ENCODE measurements at regions not wholly inside any gene's neighbourhood (a gene's known extent, or its start where the extent isn't known, plus 50 kb on each side); places are given as distances from the start of the nearest gene placed in this dataset.
A peak's percentile ranks its signal among the peaks of the same experiment; 100 is the strongest.
"Not testable (repeated sequence)": the region's sequence is repeated elsewhere in the genome, so short reads cannot be mapped to it uniquely, and the experiment has no call there.

DNA sequence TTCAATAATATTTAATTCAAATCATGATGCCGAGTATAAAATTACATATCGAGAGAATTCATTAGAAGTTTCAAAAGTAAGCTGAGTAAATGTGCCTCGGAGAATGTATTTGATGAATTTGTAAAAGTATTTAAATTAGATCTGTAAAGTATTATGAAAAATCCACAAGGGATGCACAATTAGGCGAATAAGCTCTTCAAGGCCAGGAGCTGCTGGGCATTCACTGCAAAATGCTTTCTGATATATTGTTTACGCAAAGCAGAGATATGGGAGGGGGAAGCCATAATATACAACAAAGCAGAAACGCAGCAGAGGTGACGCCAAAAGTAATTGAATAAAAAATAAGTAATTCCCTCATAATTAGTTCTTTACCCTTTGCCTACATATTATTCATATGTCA is 1121.5 kb upstream of the TENM3 start:
- DNase-seq, result no peak

DNA sequence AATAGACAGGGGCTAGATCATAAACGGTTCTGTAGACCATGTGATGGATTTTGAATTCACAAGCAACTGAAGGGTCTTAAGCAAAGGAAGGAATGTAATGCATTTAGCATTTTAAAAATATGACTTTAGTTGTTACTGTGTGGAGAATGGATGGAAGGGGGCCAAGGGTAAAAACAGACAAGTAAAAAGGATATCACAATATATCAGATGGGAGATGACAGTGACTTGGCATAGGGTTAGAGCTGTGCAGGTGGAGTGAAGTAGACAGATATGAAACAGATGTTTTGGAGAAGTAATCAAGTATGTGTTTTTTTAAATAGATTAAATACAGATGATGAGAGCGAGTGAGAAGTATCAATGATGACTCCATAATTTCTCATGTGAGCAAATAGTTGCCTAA is 1116.0 kb upstream of the TENM3 start:
- no peak for DNase-seq

DNA sequence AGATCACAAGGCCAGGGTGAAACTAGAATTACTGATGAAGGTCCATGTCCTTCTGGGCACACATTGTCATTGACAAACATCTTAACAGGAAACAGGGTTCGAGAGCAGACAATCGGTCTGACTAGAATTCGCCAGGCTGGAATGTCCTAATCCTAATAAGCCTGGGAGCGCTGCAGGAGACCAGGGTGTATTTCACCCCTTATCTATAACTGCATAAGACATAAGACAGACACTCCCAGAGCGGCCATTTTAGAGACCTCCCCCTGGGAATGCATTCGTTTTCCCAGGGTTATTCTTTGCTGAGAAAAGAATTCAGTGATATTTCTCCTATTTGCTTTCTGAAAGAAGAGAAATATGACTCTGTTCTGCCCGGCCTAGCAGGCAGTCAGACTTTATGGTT is 1112.9 kb upstream of the TENM3 start:
- DNase-seq, result not testable (repeated sequence)

DNA sequence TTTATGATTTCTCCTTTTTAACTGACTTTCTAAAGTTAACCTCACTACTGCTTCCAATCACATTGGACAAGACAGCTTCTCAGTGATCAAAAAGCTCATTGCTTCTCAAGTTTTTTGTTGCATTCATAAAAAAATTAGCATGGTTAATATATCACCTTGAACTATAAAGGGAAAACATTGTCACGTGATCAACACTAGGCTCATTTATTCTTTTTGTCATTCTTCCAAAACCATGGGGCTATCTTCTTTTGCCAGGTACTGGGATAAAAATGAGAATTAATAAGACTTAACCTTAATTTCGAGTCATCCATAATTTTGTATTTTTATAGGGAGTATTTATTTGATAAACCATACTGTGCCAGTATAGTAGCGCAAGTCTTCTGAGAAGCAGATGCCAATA is 1105.9 kb upstream of the TENM3 start:
- no peak for DNase-seq

DNA sequence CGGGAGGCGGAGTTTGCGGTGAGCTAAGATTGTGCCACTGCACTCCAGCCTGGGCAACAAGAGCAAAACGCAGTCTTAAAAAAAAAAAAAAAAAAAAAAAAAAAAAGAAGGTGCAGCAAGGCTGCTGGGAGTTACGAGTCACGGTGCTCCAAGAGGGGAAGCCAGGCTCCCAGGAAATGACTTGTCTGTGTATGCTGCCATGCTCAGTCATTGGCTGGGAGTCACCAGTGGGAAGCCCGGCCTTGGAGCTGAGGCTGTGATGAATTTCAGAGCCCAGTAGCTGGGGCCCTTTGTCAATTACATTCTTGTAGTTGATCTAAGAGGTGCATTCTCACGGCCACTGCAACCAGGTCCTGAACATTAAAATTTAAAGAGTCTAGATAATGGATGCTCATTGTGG is 1105.1 kb upstream of the TENM3 start:
- no peak for DNase-seq

DNA sequence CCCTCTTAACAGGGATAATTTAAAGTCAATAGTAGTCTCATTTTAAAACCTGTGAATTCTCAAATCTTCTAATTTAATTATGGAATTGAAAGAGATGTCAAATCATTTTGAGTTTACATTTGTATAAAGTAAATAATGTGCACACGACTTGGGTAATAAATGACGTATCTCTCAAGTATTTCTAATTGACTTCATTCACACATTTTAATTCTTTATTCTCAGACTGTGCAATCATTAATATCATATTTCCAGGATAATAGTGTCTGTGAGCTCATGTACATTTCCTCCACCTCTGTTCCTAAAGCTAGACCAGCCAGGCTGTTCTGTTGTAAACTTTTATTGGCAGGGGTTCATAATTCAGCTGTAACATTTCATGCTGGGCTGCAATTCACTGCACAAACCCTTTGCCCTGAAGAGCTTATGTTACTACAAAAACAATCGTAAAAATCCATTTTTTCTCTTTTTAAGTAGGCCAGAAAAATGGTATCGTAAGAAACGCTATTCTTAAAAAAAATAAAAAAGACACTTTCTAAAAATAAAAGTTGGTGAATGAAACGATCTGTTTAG is 1103.1 kb upstream of the TENM3 start:
- no peak for DNase-seq

DNA sequence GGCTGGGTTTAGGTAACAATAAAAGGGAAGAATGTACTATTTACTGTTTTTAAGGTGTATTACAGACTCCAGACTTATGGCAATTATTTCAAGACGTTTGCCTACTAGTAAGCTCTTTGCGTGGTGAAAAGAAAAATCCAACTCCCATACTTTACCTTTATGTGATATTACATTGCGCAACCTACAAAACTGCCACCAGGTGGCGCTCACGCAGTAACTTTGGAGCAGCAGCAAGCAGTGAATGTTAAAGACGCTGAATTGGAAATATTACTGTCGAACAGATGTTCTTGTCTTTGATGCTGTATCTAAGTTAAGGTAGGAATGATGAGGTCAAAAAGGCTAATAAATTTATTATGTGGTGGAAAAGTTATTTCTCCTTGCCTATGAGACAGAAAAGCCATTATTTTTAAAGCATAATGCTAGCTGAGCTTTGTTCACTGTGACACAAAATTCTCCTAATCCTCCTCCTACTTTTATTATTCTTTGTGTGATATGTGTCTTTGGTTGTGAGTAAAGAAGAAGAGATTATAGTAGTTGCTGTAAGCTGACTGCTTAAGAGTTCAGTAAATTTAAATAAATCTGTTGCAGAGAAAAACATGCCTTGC is 1099.8 kb upstream of the TENM3 start:
- DNase-seq, result peak; percentile 94

DNA sequence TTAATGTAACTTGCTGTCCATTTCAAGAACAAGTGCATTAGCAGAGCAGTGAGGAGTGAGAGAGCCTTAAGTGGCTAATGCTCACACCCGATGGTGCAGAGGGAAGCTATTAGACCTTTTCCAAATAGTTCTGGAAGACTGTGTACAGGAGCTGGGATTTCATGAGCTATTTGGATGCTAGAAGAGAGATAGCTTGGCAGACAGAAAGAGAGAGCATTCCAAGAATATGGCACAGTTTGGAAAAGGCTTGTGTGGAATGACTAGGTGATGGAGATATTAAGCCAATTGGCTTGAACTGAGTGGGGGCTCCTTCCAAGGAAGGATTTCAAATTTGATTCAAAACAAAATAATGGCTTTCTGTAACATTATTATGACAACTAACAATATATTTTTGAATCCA is 1097.2 kb upstream of the TENM3 start:
- no peak for DNase-seq

DNA sequence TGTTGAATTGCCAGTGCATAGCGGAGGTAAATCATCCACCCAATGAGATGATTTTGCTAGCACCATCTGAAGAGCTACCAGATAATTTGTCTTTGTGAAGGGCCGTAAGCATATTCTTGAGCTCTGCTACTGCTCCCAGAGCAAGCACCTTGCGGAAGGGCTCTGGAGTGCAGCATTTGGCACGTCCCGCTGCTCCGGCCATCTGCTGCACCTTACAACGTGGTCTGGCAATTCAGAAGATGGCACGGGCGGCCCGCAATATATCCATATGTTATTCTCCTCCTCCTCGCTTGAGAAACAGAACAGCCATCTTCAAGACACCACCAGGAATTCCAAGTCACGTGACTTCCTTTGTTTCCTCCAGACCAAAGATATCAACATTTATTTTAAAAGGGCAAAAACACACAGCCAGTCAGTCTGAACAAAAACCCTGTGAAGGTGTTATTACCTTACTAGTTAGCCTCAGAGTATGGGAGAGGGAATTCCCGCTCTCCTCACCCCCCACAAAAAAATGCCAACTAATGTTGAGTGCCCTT is 1095.7 kb upstream of the TENM3 start:
- DNase-seq, result no peak

DNA sequence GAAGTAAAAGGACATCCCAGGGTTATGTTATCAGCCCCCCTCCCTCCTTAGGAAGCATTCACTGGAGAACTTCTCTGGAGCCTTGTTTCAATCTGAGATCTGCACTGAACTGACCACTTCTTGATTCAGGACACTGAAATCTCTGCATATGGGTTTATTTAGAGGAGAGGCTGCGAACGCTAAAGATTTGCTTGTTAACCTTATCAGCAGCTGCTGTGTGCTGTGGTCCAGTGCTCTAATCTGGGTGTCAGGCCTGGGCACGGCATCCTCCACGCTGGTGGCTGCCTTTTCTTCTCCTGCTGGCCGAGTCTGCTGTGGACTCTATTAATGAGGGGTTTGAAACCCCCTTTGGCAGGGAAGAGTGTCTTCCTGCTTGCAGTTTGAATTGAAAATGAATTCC is 1094.7 kb upstream of the TENM3 start:
- DNase-seq, result peak; percentile 39

DNA sequence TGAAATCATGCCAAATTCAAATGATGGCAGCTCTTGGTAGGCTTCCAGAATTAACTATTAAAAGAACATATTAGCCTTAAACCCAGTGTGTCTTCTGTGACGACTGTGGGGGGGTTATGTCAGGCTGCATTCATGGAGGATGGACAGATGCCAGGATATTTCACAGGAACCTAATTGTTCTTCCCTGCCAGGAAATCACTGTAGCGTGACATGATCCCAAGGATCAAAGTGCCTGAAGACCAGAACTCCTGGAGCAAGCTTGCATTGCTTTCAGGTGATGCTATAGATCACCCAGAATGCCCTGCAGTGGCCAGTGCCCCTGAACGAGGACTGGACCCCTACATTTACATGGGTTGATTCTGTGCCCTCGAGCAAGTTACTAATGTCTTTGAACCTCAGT is 1093.0 kb upstream of the TENM3 start:
- DNase-seq, result no peak

DNA sequence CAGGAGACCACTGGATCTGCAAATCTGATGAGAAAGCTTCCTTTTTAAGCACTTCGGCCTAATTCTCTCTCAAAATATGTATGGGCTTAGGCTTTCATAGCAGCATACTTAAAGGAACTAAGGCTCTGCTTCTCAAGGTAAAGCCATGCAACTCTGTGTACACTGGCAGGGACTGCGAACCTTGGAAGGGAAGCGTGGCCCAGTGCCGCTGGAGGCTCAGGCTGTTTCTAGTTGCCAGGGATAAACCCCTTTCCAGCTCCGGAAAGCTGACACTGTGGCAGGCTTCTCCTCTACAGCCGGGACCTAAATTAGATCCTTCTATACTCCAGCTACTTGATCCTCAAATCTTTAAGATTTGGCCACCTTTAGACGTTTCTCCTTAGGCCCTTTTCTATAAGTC is 1091.3 kb upstream of the TENM3 start:
- no peak for DNase-seq

DNA sequence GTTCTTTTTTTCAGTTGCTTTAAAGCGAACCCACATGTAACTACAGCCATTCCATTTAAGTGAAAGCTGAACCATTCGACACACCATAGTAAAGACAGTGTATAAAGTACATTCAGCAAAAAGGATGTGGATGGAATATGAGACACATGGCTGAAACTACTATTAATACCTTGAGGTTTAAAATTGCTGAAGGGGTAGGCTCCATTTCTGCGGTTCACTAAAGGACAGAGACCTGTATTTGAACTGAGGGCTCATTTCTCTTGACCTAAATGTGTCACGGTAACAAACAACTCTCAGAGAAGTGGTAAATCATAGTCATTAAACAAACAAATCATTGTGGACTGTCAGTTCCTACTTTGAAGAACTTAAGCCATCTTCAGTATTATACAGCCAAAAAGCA is 1085.6 kb upstream of the TENM3 start:
- no peak for DNase-seq

DNA sequence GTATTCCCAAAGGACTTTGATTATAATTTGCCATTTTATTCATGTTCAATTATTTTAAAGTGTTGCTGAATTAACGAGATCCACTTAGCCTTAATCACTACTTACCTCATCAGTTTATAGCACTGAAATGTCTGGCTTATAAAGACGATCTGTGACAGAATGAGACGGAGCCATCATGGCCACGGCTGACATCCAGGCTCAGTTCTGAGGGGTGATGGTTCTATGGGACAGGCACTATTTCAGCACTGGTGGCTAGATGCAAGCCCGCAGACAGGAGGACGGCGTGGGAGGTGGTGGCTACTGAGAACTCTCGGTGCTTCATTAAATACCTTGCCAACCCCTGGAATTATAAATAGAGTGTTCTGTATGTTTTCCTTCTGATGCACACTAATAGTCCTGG is 1084.2 kb upstream of the TENM3 start:
- peak; percentile 48 for DNase-seq

DNA sequence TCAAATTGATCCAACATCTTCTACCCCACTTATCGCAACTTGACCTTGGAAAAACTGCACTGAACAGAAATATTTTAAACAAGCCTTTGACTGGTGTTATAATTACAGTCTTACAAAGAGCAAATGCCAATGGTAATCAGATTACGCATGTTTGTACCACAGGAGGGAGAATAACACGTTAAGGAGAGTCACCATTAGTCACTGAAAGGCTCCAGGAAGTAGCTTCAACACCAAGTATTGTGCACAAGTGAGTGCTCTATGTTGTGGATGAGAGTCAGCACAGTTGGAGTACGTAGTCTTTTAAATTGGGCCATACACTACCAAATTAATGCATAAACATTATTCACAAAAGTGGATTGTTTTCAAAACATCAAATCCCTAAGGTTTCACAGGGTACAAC is 1081.5 kb upstream of the TENM3 start:
- DNase-seq, result no peak

DNA sequence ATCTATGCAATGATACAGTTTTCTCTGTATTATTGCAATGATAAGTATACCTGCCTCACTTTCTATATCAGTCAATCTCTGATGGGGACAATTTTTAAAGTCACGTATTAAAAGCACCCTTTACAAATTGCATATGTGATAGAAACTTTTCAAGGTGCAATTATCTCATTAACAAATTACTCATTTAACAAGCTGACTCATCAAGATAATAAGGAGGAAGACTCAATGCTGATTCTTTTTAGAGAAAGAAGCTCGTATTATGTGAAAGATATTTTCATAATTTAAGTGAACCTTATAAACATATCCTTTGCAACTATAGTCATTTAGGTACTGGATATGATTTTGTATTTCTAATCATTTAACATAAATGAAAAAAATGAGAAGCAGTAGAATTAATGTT is 1080.9 kb upstream of the TENM3 start:
- no peak for DNase-seq

DNA sequence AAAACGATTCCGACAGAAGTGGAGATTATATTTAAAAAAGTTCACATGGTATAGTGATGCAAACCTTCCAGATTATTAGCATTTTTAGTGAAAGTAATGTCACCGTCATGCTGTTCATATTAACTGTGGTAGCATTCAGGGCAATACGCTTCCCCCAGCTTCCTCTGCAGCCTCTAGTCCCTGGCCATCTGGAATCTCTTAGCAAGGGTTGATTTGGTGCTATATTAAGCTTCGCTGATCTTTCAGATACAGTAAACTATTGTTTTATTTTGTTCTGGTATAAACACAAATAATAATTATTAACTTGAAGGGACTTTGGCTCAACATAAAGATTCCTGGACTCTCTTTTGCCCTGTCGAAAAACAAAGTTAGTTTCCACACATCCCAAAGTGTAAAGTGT is 1080.5 kb upstream of the TENM3 start:
- DNase-seq, result no peak

DNA sequence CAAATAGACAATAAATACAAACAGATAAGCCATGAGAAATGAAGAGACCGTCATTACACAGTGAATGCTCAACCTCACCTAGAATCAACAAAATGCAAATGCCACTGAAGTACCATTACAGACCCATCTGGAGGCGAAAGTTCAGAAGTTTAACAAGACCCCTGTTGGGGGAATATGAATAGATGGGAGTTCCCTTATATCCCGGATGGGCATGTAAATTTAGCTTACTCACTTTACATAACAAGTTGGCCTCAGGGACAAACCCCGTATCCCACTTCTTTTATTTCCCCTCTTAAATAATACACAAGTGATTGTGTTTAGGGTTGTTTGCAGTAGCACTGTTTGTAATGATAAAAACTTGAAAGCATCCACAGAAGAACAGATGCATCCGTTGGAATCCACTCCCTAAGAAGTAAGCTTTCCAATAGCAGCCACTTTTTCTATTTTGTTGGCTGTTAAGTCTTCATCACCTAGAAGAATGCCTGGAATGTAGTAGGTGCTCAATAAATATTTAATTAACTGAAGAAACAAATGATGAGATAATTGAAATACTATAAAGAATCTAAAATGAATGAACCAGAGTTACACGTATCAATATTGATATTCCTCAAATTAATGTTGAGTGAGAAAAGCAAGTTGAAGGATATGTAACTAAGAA is 1076.3 kb upstream of the TENM3 start:
- DNase-seq, result no peak

DNA sequence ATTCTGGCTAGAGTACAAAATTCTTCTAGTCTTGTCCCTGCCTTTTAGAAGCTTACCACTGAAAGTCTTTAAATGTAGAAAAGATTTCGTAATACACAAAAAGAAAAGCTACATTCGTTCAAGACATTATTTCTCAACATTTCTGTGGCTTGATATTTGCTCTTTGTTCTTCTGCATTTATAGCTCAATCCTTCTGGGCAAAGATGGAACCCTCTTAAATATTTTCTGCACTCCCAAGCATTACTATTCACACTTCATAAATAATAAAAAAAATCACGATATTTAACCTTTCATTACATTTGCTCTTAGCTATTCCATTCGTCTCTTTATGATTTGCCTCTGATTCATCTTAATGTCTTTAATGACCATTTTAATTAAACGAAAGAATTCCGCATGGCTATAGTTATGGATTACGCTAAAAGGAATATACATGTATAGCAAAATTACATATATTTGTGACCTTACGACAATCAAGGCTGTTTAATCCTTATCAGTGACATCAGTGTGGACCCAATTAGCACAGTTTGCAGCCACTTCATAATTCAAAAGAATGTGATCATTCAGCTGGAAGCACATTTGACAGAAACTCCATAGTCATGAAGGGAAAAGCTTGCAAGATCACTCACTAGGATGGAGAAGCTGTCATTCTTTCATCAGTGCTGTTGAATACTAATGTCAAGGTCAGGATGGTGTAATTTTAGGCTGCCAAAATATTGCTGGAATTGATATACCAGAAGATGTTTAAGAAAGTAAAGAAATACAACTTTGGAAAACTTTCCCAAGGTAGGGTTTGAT is 1075.0 kb upstream of the TENM3 start:
- peak; percentile 97 for DNase-seq

DNA sequence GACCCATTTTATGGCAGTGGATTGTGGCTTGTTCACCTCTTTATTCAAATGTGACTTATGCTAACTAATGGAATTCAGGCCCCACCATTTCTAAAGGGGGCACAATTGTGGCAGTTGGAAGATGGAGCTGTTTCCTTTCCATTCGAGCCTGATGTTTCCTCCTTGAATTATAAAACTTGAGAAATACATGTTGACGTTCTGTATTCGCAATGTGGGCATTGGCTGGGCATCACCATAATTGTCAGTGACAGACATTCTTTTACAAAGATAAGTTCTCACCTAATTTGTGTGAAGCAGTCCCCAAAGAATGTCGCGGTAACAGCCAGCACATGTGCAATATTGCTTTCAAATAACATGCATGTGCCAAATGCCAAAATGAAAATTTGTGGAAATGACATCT is 1070.2 kb upstream of the TENM3 start:
- DNase-seq, result peak; percentile 90

DNA sequence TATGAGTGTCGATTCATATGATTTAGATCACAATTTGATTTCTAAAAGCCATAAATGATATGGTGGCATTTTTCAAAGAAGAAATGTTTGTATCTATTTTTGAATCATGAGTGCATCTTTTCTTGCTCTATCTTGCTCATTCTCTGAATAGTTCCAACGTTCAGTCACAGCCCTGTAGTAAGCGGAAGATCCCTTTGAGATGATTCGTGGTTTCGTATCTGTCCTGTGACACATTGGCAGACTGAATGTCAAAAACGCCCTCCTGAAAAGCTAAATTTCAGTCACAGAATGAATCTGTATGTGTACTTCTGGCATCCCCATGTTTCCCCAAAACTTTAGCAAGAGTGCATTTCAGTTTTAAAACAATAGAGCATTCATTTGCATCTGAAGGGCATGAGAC is 1066.9 kb upstream of the TENM3 start:
- DNase-seq, result no peak

DNA sequence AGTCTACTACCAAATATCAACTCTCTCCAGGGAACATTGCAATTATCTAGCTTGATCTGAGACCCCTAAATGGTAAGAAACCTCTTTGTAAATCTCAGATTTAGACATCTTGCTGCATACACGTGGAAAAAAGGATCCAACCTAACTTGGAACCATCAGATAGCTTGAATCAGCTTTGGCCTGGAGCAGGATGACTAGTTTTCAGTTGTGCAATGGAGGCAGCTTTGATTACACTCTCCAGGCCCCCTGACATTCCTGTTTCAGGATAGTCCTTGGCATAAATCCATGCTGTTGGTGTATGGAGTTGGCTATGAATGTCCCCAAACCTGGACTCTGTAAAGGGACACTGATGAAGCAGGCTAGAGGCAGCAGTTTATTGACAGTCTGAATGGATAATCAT is 1061.9 kb upstream of the TENM3 start:
- no peak for DNase-seq

DNA sequence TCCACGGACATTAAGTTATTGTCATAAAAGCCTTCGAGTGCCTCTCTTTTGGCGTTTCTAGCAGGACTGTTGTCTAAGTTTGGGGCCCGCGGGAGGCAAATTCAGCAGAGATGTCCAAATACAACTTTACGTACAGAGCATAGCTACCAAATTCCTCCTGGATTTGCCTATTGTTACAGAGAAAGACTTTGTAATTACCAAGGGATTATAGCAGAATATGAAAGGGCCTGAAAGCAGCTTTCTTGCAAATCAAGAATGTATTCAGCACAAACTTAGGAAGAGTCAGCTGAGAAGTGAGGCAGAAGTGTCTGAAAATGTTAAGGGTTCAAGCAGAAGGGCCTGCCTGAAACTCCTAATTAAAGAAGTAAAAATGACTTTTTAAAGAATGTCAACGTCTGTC is 1053.5 kb upstream of the TENM3 start:
- DNase-seq, result no peak
